ENCODE measurements at regions not wholly inside any gene's neighbourhood (a gene's known extent, or its start where the extent isn't known, plus 50 kb on each side); places are given as distances from the start of the nearest gene placed in this dataset.

- Histone ChIP-seq H3K9me3 (ENCODE audit: low read depth, low read length, poor library complexity, severe bottlenecking) (peaks cover 14% of the 10 kb centered on the region), H3K4me1 (ENCODE audit: insufficient read depth, low read length, poor library complexity, severe bottlenecking) (no peaks in the 10 kb centered on the region), H3K27me3 (replicated peaks; ENCODE audit: insufficient read depth, low read depth, low read length, poor library complexity) (no peaks in the 10 kb centered on the region), H3K4me3 (ENCODE audit: low read depth, low read length, poor library complexity, severe bottlenecking) (no peak overlapping the region), H3K27ac (ENCODE audit: low read depth, low read length, poor library complexity, severe bottlenecking) (no peak overlapping the region), H3K36me3 (ENCODE audit: insufficient read depth, low read length, poor library complexity, severe bottlenecking) (no peaks in the 10 kb centered on the region)
- no peak for TF ChIP-seq EZH2 (IDR thresholded peaks at IDR 0.05; ENCODE audit: borderline replicate concordance, low read depth, low read length, poor library complexity, severe bottlenecking)
- TF ChIP-seq CTCF (conservative IDR thresholded peaks at IDR 0.05; ENCODE audit: low read depth, low read length) = no peak
- CTCF ChIA-PET = no interaction called here
- BruUV-seq (replicated peaks) = no TSS peak
- DNase-seq (ENCODE audit: low spot score) = peak; percentile 6
- POLR2A ChIA-PET (ENCODE audit: low non-redundant PET) = no interaction called here
- intact Hi-C loops (cut with micrococcal nuclease; ENCODE audit: unreplicated experiment) = no loop called here
Observed at GRCh38 chr5:68932830-68933434, 160.9 kb upstream of the SLC30A5 start.

GRCh38 chr5:68942169-68942568, 151.6 kb upstream of the SLC30A5 start:
- Histone ChIP-seq H3K27me3 (replicated peaks; ENCODE audit: insufficient read depth, low read depth, low read length, poor library complexity) (no peaks in the 10 kb centered on the region), H3K9me3 (ENCODE audit: low read depth, low read length, poor library complexity, severe bottlenecking) (no peaks in the 10 kb centered on the region), H3K4me1 (ENCODE audit: insufficient read depth, low read length, poor library complexity, severe bottlenecking) (no peaks in the 10 kb centered on the region), H3K36me3 (ENCODE audit: insufficient read depth, low read length, poor library complexity, severe bottlenecking) (no peaks in the 10 kb centered on the region), H3K4me3 (ENCODE audit: low read depth, low read length, poor library complexity, severe bottlenecking) (no peak overlapping the region), H3K27ac (ENCODE audit: low read depth, low read length, poor library complexity, severe bottlenecking) (no peak overlapping the region)
- ChIA-PET POLR2A (ENCODE audit: low non-redundant PET) (interaction anchor here (0.6 kb wide), 1 partner anchor 1627 kb away, joined by 3 read pairs; no protein-coding TSS in a partner anchor), CTCF (no interaction called here)
- no peak for DNase-seq (ENCODE audit: low spot score)
- BruUV-seq (replicated peaks) = no TSS peak
- TF ChIP-seq EZH2 (IDR thresholded peaks at IDR 0.05; ENCODE audit: borderline replicate concordance, low read depth, low read length, poor library complexity, severe bottlenecking) = no peak
- no peak for TF ChIP-seq CTCF (conservative IDR thresholded peaks at IDR 0.05; ENCODE audit: low read depth, low read length)
- intact Hi-C loops (cut with micrococcal nuclease; ENCODE audit: unreplicated experiment) = no loop called here

- H3K9me3 ChIP-seq (ENCODE audit: low read depth, low read length, poor library complexity, severe bottlenecking) = no peaks in the 10 kb centered on the region
- TF ChIP-seq EZH2 (IDR thresholded peaks at IDR 0.05; ENCODE audit: borderline replicate concordance, low read depth, low read length, poor library complexity, severe bottlenecking) = no peak
- TF ChIP-seq CTCF (conservative IDR thresholded peaks at IDR 0.05; ENCODE audit: low read depth, low read length) = no peak
- no TSS peak for BruUV-seq (replicated peaks)
- ChIA-PET CTCF (no interaction called here), POLR2A (ENCODE audit: low non-redundant PET) (no interaction called here)
- no peak overlapping the region for H3K27ac ChIP-seq (ENCODE audit: low read depth, low read length, poor library complexity, severe bottlenecking)
- H3K4me1 ChIP-seq (ENCODE audit: insufficient read depth, low read length, poor library complexity, severe bottlenecking) = no peaks in the 10 kb centered on the region
- DNase-seq (ENCODE audit: low spot score) = no peak
- intact Hi-C loops (cut with micrococcal nuclease; ENCODE audit: unreplicated experiment) = no loop called here
- no peak overlapping the region for H3K4me3 ChIP-seq (ENCODE audit: low read depth, low read length, poor library complexity, severe bottlenecking)
- no peaks in the 10 kb centered on the region for H3K36me3 ChIP-seq (ENCODE audit: insufficient read depth, low read length, poor library complexity, severe bottlenecking)
- H3K27me3 ChIP-seq (replicated peaks; ENCODE audit: insufficient read depth, low read depth, low read length, poor library complexity) = no peaks in the 10 kb centered on the region
Observed at GRCh38 chr5:68946728-68947127, 147.1 kb upstream of the SLC30A5 start.

Measured in A673 (cell line).